ENCODE measurements at regions not wholly inside any gene's neighbourhood (a gene's known extent, or its start where the extent isn't known, plus 50 kb on each side); places are given as distances from the start of the nearest gene placed in this dataset.
A peak's percentile ranks its signal among the peaks of the same experiment; 100 is the strongest.
"Not testable (repeated sequence)": the region's sequence is repeated elsewhere in the genome, so short reads cannot be mapped to it uniquely, and the experiment has no call there.

GRCh38 chr2:87291400-87292200 is 270.0 kb upstream of the PLGLB1 start:
- peak overlapping the region in 1 of 8 donors; percentile 53 for H3K4me3 Mint-ChIP-seq
- peak overlapping the region in 1 of 7 donors; percentile 53 for H3K27ac Mint-ChIP-seq
- H3K9me3 ChIP-seq (ENCODE audit: control insufficient read depth in 1 of 2, low read length in 2 of 2); H3K36me3 ChIP-seq (ENCODE audit: insufficient read depth, low read length); CTCF ChIA-PET (ENCODE audit: partially characterized antibody); POLR2A ChIA-PET (ENCODE audit: partially characterized antibody); H3K36me3 Mint-ChIP-seq; H3K4me1 Mint-ChIP-seq; H3K4me3 ChIP-seq (ENCODE audit: low read length in 2 of 2); H3K9me3 Mint-ChIP-seq; intact Hi-C loops (cut with micrococcal nuclease); H3K27me3 ChIP-seq (ENCODE audit: insufficient read depth, low read length); H3K4me1 ChIP-seq (ENCODE audit: insufficient read depth, low read length); DNase-seq; H3K27me3 Mint-ChIP-seq; H3K27ac ChIP-seq (ENCODE audit: low read depth, low read length): not testable (repeated sequence)

GRCh38 chr2:87293931-87294594 is 272.4 kb upstream of the PLGLB1 start:
- DNase-seq; H3K4me1 Mint-ChIP-seq; H3K36me3 ChIP-seq (ENCODE audit: insufficient read depth, low read length); H3K4me3 Mint-ChIP-seq; intact Hi-C loops (cut with micrococcal nuclease); H3K9me3 ChIP-seq (ENCODE audit: control insufficient read depth in 1 of 2, low read length in 2 of 2); H3K27me3 Mint-ChIP-seq; H3K36me3 Mint-ChIP-seq; H3K27ac Mint-ChIP-seq; H3K4me3 ChIP-seq (ENCODE audit: low read length in 2 of 2); CTCF ChIA-PET (ENCODE audit: partially characterized antibody); H3K27ac ChIP-seq (ENCODE audit: low read depth, low read length); H3K27me3 ChIP-seq (ENCODE audit: insufficient read depth, low read length); POLR2A ChIA-PET (ENCODE audit: partially characterized antibody); H3K9me3 Mint-ChIP-seq; H3K4me1 ChIP-seq (ENCODE audit: insufficient read depth, low read length): not testable (repeated sequence)

GRCh38 chr2:87295135-87295534 is 273.5 kb upstream of the PLGLB1 start:
- H3K27me3 ChIP-seq (ENCODE audit: insufficient read depth, low read length); H3K36me3 Mint-ChIP-seq; H3K27me3 Mint-ChIP-seq; DNase-seq; H3K36me3 ChIP-seq (ENCODE audit: insufficient read depth, low read length); H3K9me3 Mint-ChIP-seq; H3K4me3 Mint-ChIP-seq; H3K27ac ChIP-seq (ENCODE audit: low read depth, low read length); H3K4me1 ChIP-seq (ENCODE audit: insufficient read depth, low read length); H3K27ac Mint-ChIP-seq; H3K4me1 Mint-ChIP-seq; H3K4me3 ChIP-seq (ENCODE audit: low read length in 2 of 2); H3K9me3 ChIP-seq (ENCODE audit: control insufficient read depth in 1 of 2, low read length in 2 of 2); intact Hi-C loops (cut with micrococcal nuclease); CTCF ChIA-PET (ENCODE audit: partially characterized antibody); POLR2A ChIA-PET (ENCODE audit: partially characterized antibody): not testable (repeated sequence)

GRCh38 chr2:87301349-87301748 is 279.7 kb upstream of the PLGLB1 start:
- DNase-seq; intact Hi-C loops (cut with micrococcal nuclease); H3K4me3 ChIP-seq (ENCODE audit: low read length in 2 of 2); H3K36me3 ChIP-seq (ENCODE audit: insufficient read depth, low read length); H3K27ac ChIP-seq (ENCODE audit: low read depth, low read length); H3K9me3 Mint-ChIP-seq; H3K4me3 Mint-ChIP-seq; H3K27ac Mint-ChIP-seq; H3K36me3 Mint-ChIP-seq; CTCF ChIA-PET (ENCODE audit: partially characterized antibody); H3K4me1 ChIP-seq (ENCODE audit: insufficient read depth, low read length); POLR2A ChIA-PET (ENCODE audit: partially characterized antibody); H3K4me1 Mint-ChIP-seq; H3K27me3 ChIP-seq (ENCODE audit: insufficient read depth, low read length); H3K27me3 Mint-ChIP-seq; H3K9me3 ChIP-seq (ENCODE audit: control insufficient read depth in 1 of 2, low read length in 2 of 2): not testable (repeated sequence)

- H3K27ac Mint-ChIP-seq; intact Hi-C loops (cut with micrococcal nuclease); CTCF ChIA-PET (ENCODE audit: partially characterized antibody); H3K27ac ChIP-seq (ENCODE audit: low read depth, low read length); H3K27me3 Mint-ChIP-seq; H3K9me3 Mint-ChIP-seq; H3K4me3 ChIP-seq (ENCODE audit: low read length in 2 of 2); H3K4me3 Mint-ChIP-seq; H3K4me1 Mint-ChIP-seq; H3K4me1 ChIP-seq (ENCODE audit: insufficient read depth, low read length); H3K9me3 ChIP-seq (ENCODE audit: control insufficient read depth in 1 of 2, low read length in 2 of 2); H3K27me3 ChIP-seq (ENCODE audit: insufficient read depth, low read length); DNase-seq; H3K36me3 Mint-ChIP-seq; POLR2A ChIA-PET (ENCODE audit: partially characterized antibody); H3K36me3 ChIP-seq (ENCODE audit: insufficient read depth, low read length): not testable (repeated sequence)
Measured at GRCh38 chr2:87301871-87302270, 280.2 kb upstream of the PLGLB1 start.

GRCh38 chr2:87308621-87309020 is 287.0 kb upstream of the PLGLB1 start:
- POLR2A ChIA-PET (ENCODE audit: partially characterized antibody); intact Hi-C loops (cut with micrococcal nuclease): not testable (repeated sequence)

GRCh38 chr2:87309785-87310184 is 288.1 kb upstream of the PLGLB1 start:
- H3K36me3 Mint-ChIP-seq; H3K4me3 Mint-ChIP-seq; intact Hi-C loops (cut with micrococcal nuclease); H3K4me1 ChIP-seq (ENCODE audit: insufficient read depth, low read length); H3K27ac ChIP-seq (ENCODE audit: low read depth, low read length); POLR2A ChIA-PET (ENCODE audit: partially characterized antibody); H3K9me3 ChIP-seq (ENCODE audit: control insufficient read depth in 1 of 2, low read length in 2 of 2); H3K4me3 ChIP-seq (ENCODE audit: low read length in 2 of 2); H3K27ac Mint-ChIP-seq; H3K4me1 Mint-ChIP-seq; DNase-seq; H3K27me3 ChIP-seq (ENCODE audit: insufficient read depth, low read length); CTCF ChIA-PET (ENCODE audit: partially characterized antibody); H3K9me3 Mint-ChIP-seq; H3K36me3 ChIP-seq (ENCODE audit: insufficient read depth, low read length); H3K27me3 Mint-ChIP-seq: not testable (repeated sequence)

More at GRCh38 chr2:87308621-87309020, 287.0 kb upstream of the PLGLB1 start:
- H3K4me1 ChIP-seq (ENCODE audit: insufficient read depth, low read length); H3K36me3 ChIP-seq (ENCODE audit: insufficient read depth, low read length); H3K27me3 ChIP-seq (ENCODE audit: insufficient read depth, low read length); H3K27me3 Mint-ChIP-seq; H3K9me3 Mint-ChIP-seq; CTCF ChIA-PET (ENCODE audit: partially characterized antibody); DNase-seq; H3K27ac ChIP-seq (ENCODE audit: low read depth, low read length); H3K36me3 Mint-ChIP-seq; H3K27ac Mint-ChIP-seq; H3K4me1 Mint-ChIP-seq; H3K4me3 Mint-ChIP-seq; H3K4me3 ChIP-seq (ENCODE audit: low read length in 2 of 2); H3K9me3 ChIP-seq (ENCODE audit: control insufficient read depth in 1 of 2, low read length in 2 of 2): not testable (repeated sequence)
